ENCODE measurements at regions not wholly inside any gene's neighbourhood (a gene's known extent, or its start where the extent isn't known, plus 50 kb on each side); places are given as distances from the start of the nearest gene placed in this dataset.

DNA sequence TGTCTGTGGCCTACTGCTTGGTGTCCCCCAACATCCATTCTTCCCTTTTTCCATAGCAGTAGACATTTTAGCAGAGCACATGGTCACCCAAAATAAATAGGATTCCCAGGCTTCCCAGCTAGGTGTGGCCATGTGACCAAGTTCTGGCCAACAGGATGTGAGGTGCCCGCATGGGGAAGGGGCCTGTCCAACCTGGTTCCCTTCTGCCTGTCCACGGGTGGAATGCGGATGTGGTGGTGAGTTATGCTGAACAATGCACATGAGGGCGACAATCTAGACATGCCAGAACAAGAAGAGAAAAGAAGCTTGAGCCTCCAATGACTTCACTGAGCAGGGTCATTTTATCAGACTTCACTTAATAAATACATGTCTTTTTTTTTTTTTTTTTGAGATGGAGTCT, 77.6 kb upstream of the DLG1 start:
- TF ChIP-seq, protein P1, sequence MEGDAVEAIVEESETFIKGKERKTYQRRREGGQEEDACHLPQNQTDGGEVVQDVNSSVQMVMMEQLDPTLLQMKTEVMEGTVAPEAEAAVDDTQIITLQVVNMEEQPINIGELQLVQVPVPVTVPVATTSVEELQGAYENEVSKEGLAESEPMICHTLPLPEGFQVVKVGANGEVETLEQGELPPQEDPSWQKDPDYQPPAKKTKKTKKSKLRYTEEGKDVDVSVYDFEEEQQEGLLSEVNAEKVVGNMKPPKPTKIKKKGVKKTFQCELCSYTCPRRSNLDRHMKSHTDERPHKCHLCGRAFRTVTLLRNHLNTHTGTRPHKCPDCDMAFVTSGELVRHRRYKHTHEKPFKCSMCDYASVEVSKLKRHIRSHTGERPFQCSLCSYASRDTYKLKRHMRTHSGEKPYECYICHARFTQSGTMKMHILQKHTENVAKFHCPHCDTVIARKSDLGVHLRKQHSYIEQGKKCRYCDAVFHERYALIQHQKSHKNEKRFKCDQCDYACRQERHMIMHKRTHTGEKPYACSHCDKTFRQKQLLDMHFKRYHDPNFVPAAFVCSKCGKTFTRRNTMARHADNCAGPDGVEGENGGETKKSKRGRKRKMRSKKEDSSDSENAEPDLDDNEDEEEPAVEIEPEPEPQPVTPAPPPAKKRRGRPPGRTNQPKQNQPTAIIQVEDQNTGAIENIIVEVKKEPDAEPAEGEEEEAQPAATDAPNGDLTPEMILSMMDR (conservative IDR thresholded peaks at IDR 0.05; ENCODE audit: low read depth, low read length): no peak
- Histone ChIP-seq H3K27me3 (ENCODE audit: insufficient read depth, low read depth) (no peaks in the 10 kb centered on the region), H4K20me1 (ENCODE audit: insufficient read depth) (no peaks in the 10 kb centered on the region), H3K4me2 (no peak overlapping the region), H3K36me3 (ENCODE audit: insufficient read depth) (no peaks in the 10 kb centered on the region), H3K27ac (no peak overlapping the region), H3K9ac (no peak overlapping the region), H3K4me1 (ENCODE audit: low read depth, poor library complexity, severe bottlenecking) (no peaks in the 10 kb centered on the region), H3K79me2 (ENCODE audit: insufficient read depth, low read depth) (no peaks in the 10 kb centered on the region), H3K4me3 (IDR thresholded peaks at IDR 0.05; ENCODE audit: insufficient read depth, low read depth, low read length) (no peak overlapping the region), H2AFZ (ENCODE audit: low read depth) (no peak overlapping the region)

DNA sequence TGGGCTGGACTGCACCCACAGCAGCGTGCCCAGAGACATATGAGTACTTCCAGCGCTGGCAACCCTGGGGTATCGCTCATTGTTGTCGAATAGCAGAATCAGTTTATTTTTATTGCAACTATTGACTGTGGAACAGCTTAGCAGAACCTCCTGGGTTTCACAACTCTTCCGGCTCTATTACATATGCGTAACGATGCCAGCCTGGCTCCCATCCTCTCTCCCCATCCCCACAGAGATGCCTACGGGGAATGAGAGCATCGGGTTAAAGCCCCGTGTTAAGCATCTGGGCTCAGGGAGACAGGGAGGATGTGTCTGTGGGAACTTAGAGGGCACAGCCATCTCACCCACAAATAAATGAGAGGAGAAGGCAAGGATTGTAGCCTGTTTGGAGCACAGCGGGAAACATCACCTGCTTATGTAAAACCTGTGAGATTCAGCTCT, 76.6 kb upstream of the DLG1 start:
- Histone ChIP-seq H3K4me3 (IDR thresholded peaks at IDR 0.05; ENCODE audit: insufficient read depth, low read depth, low read length) (no peak overlapping the region), H2AFZ (ENCODE audit: low read depth) (no peak overlapping the region), H3K27me3 (ENCODE audit: insufficient read depth, low read depth) (no peaks in the 10 kb centered on the region), H4K20me1 (ENCODE audit: insufficient read depth) (no peaks in the 10 kb centered on the region), H3K79me2 (ENCODE audit: insufficient read depth, low read depth) (no peaks in the 10 kb centered on the region), H3K9ac (no peak overlapping the region), H3K27ac (no peak overlapping the region), H3K4me2 (no peak overlapping the region), H3K4me1 (ENCODE audit: low read depth, poor library complexity, severe bottlenecking) (no peaks in the 10 kb centered on the region), H3K36me3 (ENCODE audit: insufficient read depth) (no peaks in the 10 kb centered on the region)
- TF ChIP-seq, protein P1 (conservative IDR thresholded peaks at IDR 0.05; ENCODE audit: low read depth, low read length): no peak

DNA sequence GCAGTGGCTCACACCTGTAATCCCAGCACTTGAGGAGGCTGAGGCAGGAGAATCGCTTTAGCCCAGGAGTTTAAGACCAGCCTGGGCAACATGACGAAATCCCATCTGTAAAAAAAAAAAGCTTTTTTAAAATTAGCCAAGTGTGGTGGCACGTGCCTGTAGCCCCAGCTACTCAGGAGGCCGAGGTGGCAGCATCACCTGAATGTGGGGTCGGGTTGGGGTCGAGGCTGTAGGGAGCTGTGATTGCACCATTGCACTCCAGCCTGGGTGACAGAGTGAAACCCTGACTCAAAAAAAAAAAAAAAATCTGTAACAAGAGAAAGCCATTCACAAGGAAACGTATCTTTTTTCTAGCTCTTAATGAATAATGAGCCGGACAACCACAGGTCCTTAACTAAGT, 74.7 kb upstream of the DLG1 start:
- Histone ChIP-seq H3K79me2 (ENCODE audit: insufficient read depth, low read depth) (no peaks in the 10 kb centered on the region), H4K20me1 (ENCODE audit: insufficient read depth) (no peaks in the 10 kb centered on the region), H3K4me3 (IDR thresholded peaks at IDR 0.05; ENCODE audit: insufficient read depth, low read depth, low read length) (no peak overlapping the region), H3K27me3 (ENCODE audit: insufficient read depth, low read depth) (no peaks in the 10 kb centered on the region), H3K4me2 (no peak overlapping the region), H3K27ac (no peak overlapping the region), H2AFZ (ENCODE audit: low read depth) (no peak overlapping the region), H3K36me3 (ENCODE audit: insufficient read depth) (no peaks in the 10 kb centered on the region), H3K9ac (no peak overlapping the region), H3K4me1 (ENCODE audit: low read depth, poor library complexity, severe bottlenecking) (no peaks in the 10 kb centered on the region)
- TF ChIP-seq, protein P1 (conservative IDR thresholded peaks at IDR 0.05; ENCODE audit: low read depth, low read length): no peak

DNA sequence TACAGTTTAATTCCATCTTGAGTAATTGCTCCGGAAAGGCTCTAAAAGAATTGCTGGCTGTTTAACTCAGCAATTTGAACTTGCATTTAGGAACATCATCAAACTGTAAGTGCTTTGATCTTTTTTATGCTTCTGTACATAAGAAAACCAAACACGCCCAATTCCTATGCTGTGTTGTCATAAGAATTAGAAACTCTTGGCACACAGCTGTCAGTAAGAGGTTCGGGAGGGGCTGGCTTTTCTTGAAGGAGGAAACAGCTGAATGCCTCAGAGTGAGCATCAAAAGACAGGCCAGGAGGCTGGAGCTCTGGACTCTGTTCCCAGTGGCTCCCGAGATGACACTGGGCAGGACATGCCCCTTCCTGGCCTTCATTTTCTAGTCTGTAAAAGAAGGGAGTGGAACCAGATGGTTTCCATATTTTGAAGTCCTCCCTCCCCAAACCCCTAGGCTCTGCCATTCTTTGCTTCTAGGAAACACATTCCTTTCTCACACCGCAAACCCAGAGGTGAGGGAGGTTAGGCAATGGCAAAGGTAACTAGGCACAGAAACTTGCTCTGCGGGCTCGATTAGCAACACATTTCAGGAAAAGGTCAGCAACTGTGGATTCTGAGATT, 73.7 kb upstream of the DLG1 start:
- H3K4me1 ChIP-seq (ENCODE audit: low read depth, poor library complexity, severe bottlenecking): no peaks in the 10 kb centered on the region
- H3K79me2 ChIP-seq (ENCODE audit: insufficient read depth, low read depth): no peaks in the 10 kb centered on the region
- no peak overlapping the region for H3K9ac ChIP-seq
- no peaks in the 10 kb centered on the region for H4K20me1 ChIP-seq (ENCODE audit: insufficient read depth)
- TF ChIP-seq, protein P1 (conservative IDR thresholded peaks at IDR 0.05; ENCODE audit: low read depth, low read length): no peak
- no peak overlapping the region for H3K4me2 ChIP-seq
- no peaks in the 10 kb centered on the region for H3K36me3 ChIP-seq (ENCODE audit: insufficient read depth)
- H3K4me3 ChIP-seq (IDR thresholded peaks at IDR 0.05; ENCODE audit: insufficient read depth, low read depth, low read length): no peak overlapping the region
- H3K27ac ChIP-seq: no peak overlapping the region
- no peaks in the 10 kb centered on the region for H3K27me3 ChIP-seq (ENCODE audit: insufficient read depth, low read depth)
- H2AFZ ChIP-seq (ENCODE audit: low read depth): no peak overlapping the region

All from KMS-11 (cell line).